Right cardiac atrium (tissue), 5 donors: ENCODE measurements at regions not wholly inside any gene's neighbourhood (a gene's known extent, or its start where the extent isn't known, plus 50 kb on each side); places are given as distances from the start of the nearest gene placed in this dataset.
A peak's percentile ranks its signal among the peaks of the same experiment; 100 is the strongest.

Experiments
- ATAC-seq, 2 donors: fragments of 200-7000 bp; cut with Tn5 transposase; one replicate each; pipeline versions ENCODE4 v1.8.0 to v1.9.1; 2020; ENCODE audit warnings: moderate library complexity in 2 of 2, mild to moderate bottlenecking in 1 of 2
- DNase-seq, 3 donors: peaks; one replicate each; pipeline ENCODE4 v3.0.0-alpha.2; 2020
- H3K27ac ChIP-seq: one replicate; pipeline ENCODE4 v1.5.1; 2013; ENCODE audit warnings: mild to moderate bottlenecking, low read length, control low read depth, moderate library complexity
- H3K27me3 ChIP-seq: one replicate; pipeline ENCODE4 v1.6.1; 2013; ENCODE audit not compliant: control insufficient read depth, insufficient read depth
- H3K4me1 ChIP-seq: one replicate; pipeline ENCODE4 v1.6.1; 2013; ENCODE audit warnings: low read length; ENCODE audit not compliant: control insufficient read depth, insufficient read depth
- H3K4me3 ChIP-seq: one replicate; pipeline ENCODE4 v1.5.1; 2013; ENCODE audit warnings: low read length, control low read depth
- H3K9me3 ChIP-seq: one replicate; pipeline ENCODE4 v1.6.1; 2013; ENCODE audit warnings: low read length; ENCODE audit not compliant: control insufficient read depth
- WGBS: extraction: QIAGEN DNeasy Blood & Tissue Kit; methylation state at CpG from one replicate; pipeline ENCODE4 v1.1.7; 2013; 5-methylcytosine and 5-hydroxymethylcytosine counted together
- intact Hi-C, 4 donors: fragments of 100-400 bp; cut with DNase I; formaldehyde crosslinking; loops; one replicate each; pipeline versions ENCODE4 v1.11.0 to v1.14.0; 2022 to 2023
- donor health status: healthy with polysubstance abuse.
- donor health status: DM: no; HTN: yes; CAD: no.
- donor health status: DM: no; HTN: no; CAD: no.
- donor health status: DM: no; HTN: yes; CAD: no; lungs with severe emphysema.
- donor health status: DM: yes; HTN: yes; CAD: no.

GRCh38 chr6:137334094-137334493 lies 114.9 kb upstream of the IFNGR1 start:
- Histone ChIP-seq H3K4me3 (no peak overlapping the region), H3K9me3 (no peaks in the 10 kb centered on the region), H3K27ac (no peak overlapping the region), H3K27me3 (no peaks in the 10 kb centered on the region), H3K4me1 (no peaks in the 10 kb centered on the region)
- WGBS, result 60% methylated on average over 5 of the region's 5 CpGs
- DNase-seq, result no peak
- ATAC-seq, result no peak
- intact Hi-C loops, result no loop called here

GRCh38 chr6:137332637-137333280 lies 113.6 kb upstream of the IFNGR1 start:
- no peak for DNase-seq
- H3K27ac ChIP-seq, result no peak overlapping the region
- H3K4me1 ChIP-seq, result no peaks in the 10 kb centered on the region
- no peak overlapping the region for H3K4me3 ChIP-seq
- no peaks in the 10 kb centered on the region for H3K27me3 ChIP-seq
- ATAC-seq, result peak; percentile 85 to 93
- H3K9me3 ChIP-seq, result no peaks in the 10 kb centered on the region
- WGBS, result 50% methylated on average over 8 of the region's 8 CpGs
- intact Hi-C loops, result no loop called here

DNA sequence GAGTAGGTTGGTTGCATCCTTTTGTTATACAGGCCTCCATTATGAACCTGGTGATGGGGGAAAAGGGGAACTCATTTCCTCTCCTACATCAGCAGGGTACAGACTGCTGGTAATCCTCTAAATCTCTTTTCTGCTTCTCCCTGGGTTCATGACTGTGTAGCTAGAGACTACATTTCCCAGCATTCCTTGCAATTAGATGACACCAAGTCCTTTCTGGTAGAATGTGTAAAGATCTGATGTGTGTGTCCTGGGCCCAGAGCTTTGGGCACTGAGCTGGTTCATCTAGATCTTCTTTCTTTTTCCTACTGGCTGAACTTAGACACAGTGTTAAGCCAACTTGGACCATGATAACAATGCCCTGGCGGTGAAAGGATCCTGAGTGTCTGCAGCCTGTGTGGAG lies 104.7 kb upstream of the IFNGR1 start:
- H3K27ac ChIP-seq, result no peak overlapping the region
- intact Hi-C loops, result no loop called here

DNA sequence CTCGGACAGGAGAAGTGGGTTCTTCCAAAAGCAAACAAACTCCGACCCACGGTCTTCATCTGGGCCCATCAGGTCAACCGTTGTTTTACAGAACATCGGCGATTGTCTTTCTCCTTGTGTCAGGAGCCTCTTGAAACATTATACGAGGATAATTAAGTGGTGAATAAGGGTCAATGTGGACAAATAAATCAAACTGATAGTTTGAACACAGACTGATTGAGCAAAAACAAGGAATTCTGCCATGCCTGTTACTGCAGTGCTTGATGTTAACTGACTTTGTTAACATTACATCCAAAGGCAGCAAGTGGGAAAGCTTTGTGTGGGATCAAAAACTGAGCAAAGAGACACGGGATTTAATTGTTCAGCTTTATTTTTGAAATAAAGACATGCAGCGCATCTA lies 101.1 kb upstream of the IFNGR1 start:
- WGBS, result 83% methylated on average over 9 of the region's 9 CpGs
- no peaks in the 10 kb centered on the region for H3K27me3 ChIP-seq
- no peak for DNase-seq
- no peak overlapping the region for H3K27ac ChIP-seq
- H3K4me1 ChIP-seq, result no peaks in the 10 kb centered on the region
- no peaks in the 10 kb centered on the region for H3K9me3 ChIP-seq
- intact Hi-C loops, result no loop called here
- ATAC-seq, result no peak
- no peak overlapping the region for H3K4me3 ChIP-seq

More for the DNA sequence above, 104.7 kb upstream of the IFNGR1 start:
- no peak for DNase-seq
- Histone ChIP-seq H3K9me3 (no peaks in the 10 kb centered on the region), H3K4me3 (no peak overlapping the region), H3K27me3 (no peaks in the 10 kb centered on the region), H3K4me1 (no peaks in the 10 kb centered on the region)
- no peak for ATAC-seq
- 98% methylated on average over 1 of the region's 1 CpG for WGBS

DNA sequence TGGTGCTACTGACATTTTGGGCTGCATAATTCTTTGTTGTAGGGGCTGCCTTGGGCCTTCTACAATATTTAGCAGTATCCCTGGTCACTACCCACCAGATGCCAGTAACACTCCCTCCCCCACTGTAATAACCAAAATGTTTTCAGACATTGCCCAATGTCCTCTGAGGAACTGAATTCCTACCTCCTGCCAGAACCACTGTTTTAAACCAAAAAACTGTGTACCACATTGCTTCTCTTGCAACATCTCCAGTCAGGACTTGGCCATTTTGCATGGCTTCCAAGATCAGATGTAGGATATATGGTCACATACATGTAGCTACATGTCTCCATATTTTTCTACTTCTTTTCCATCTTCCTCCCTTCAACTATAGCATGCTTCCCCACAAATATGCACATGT lies 97.4 kb upstream of the IFNGR1 start:
- ATAC-seq (no peak), DNase-seq (no peak)
- H3K27me3 ChIP-seq, result no peaks in the 10 kb centered on the region
- H3K4me3 ChIP-seq, result no peak overlapping the region
- no peaks in the 10 kb centered on the region for H3K9me3 ChIP-seq
- H3K27ac ChIP-seq, result no peak overlapping the region
- no peaks in the 10 kb centered on the region for H3K4me1 ChIP-seq
- intact Hi-C loops, result loop anchor here in 2 of 4 donors (5.0 to 10.0 kb wide), 2 partner anchors 212 to 224 kb away; no protein-coding TSS in a partner anchor

- Histone ChIP-seq H3K27me3 (no peaks in the 10 kb centered on the region), H3K27ac (no peak overlapping the region), H3K9me3 (no peaks in the 10 kb centered on the region), H3K4me1 (no peaks in the 10 kb centered on the region), H3K4me3 (no peak overlapping the region)
- intact Hi-C loops, result loop anchor here in 2 of 4 donors (5.0 to 10.0 kb wide), 2 partner anchors 210 to 223 kb away; no protein-coding TSS in a partner anchor
- 45% methylated on average over 5 of the region's 5 CpGs for WGBS
- ATAC-seq, result no peak
- no peak for DNase-seq
These were observed 95.9 kb upstream of the IFNGR1 start for GRCh38 chr6:137315081-137315480.

GRCh38 chr6:137313928-137314855 lies 95.0 kb upstream of the IFNGR1 start:
- Histone ChIP-seq H3K4me3 (peak overlapping the region; percentile 52), H3K27ac (no peak overlapping the region)
- ATAC-seq, result peak; percentile 88 to 95

GRCh38 chr6:137313211-137313610 lies 94.0 kb upstream of the IFNGR1 start:
- Histone ChIP-seq H3K27me3 (no peaks in the 10 kb centered on the region), H3K27ac (no peak overlapping the region), H3K9me3 (no peaks in the 10 kb centered on the region), H3K4me3 (no peak overlapping the region), H3K4me1 (peaks cover 6% of the 10 kb centered on the region)
- no peak for DNase-seq
- no peak for ATAC-seq
- 68% methylated on average over 1 of the region's 1 CpG for WGBS
- intact Hi-C loops, result loop anchor here in 3 of 4 donors (5.0 to 10.0 kb wide), 3 partner anchors 41 to 221 kb away; no protein-coding TSS in a partner anchor

More at GRCh38 chr6:137313928-137314855, 95.0 kb upstream of the IFNGR1 start:
- H3K9me3 ChIP-seq, result no peaks in the 10 kb centered on the region
- intact Hi-C loops, result loop anchor here in 3 of 4 donors (5.0 to 10.0 kb wide), 3 partner anchors 42 to 222 kb away; no protein-coding TSS in a partner anchor
- H3K4me1 ChIP-seq, result peaks cover 5% of the 10 kb centered on the region
- 5% methylated on average over 11 of the region's 11 CpGs for WGBS
- DNase-seq, result peak; percentile 76 to 91 (median 82)
- no peaks in the 10 kb centered on the region for H3K27me3 ChIP-seq

DNA sequence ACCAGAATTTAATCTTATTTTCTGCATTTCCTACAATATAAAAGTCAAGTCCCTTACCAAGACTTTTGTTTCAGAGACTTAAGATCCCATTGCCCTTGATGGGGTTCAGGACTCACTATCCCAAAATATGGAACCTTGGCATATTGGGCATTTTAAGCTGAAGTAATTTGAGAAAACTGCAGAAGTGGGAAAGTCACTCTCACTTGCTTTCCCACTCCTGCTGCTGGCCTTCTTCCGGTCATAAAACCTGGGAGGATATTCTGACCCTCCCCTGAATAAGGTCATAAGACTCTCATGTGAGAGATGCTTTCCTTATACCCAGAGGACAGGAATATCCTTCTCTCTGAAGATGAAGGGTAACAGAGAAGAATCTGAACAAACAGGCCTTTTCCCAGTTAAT lies 92.8 kb upstream of the IFNGR1 start:
- Histone ChIP-seq H3K9me3 (no peaks in the 10 kb centered on the region), H3K27me3 (no peaks in the 10 kb centered on the region), H3K4me3 (no peak overlapping the region), H3K27ac (no peak overlapping the region), H3K4me1 (peaks cover 6% of the 10 kb centered on the region)
- WGBS, result 89% methylated on average over 1 of the region's 1 CpG
- intact Hi-C loops, result loop anchor here in 3 of 4 donors (5.0 to 10.0 kb wide), 3 partner anchors 40 to 220 kb away; no protein-coding TSS in a partner anchor
- ATAC-seq (no peak), DNase-seq (no peak)

DNA sequence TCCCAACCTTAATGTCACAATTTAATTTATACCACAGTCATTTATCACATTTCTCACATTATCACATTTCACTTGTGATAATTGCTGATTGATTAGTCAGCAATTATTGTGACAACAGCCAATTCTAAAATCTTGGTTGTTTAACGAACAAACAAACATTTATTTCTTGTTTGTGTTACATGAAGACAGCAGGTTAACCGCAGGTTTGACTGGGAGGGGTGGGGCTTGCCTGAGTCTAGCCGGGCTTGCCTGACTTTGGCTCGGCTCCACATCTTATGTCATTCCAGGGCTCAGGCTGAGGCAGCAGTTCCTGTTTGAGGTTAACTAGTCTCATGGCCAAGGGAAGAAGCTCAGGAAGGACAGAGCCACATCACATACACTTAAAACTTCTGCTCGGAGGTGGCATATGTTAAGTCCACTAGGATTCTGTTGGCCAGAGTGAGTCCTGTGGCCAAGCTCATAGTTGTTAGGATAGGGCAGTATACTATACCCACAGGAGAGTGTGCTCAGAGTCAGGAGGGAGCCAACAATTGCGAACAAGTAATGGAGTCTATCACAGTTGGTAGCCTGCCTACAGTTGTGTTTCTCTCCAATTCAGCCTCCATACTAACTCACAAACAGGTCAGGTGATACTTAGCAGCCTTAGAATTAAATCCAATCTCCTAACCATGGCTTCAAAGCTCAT lies 90.0 kb upstream of the IFNGR1 start:
- intact Hi-C loops, result loop anchor here in 1 of 4 donors (10.0 kb wide), 1 partner anchor 326 kb away; no protein-coding TSS in a partner anchor
- Histone ChIP-seq H3K4me3 (no peak overlapping the region), H3K27me3 (no peaks in the 10 kb centered on the region), H3K4me1 (peaks cover 6% of the 10 kb centered on the region), H3K27ac (no peak overlapping the region), H3K9me3 (no peaks in the 10 kb centered on the region)
- ATAC-seq, result peak; percentile 93
- peak; percentile 69 to 86 (median 79) for DNase-seq
- WGBS, result 27% methylated on average over 6 of the region's 6 CpGs
